RWPE2 (cell line): ENCODE measurements at regions not wholly inside any gene's neighbourhood (a gene's known extent, or its start where the extent isn't known, plus 50 kb on each side); places are given as distances from the start of the nearest gene placed in this dataset.
"Not testable (repeated sequence)": the region's sequence is repeated elsewhere in the genome, so short reads cannot be mapped to it uniquely, and the experiment has no call there.

ENCODE experiments used
- ATAC-seq: fragments of 200-7000 bp; cut with Tn5 transposase; 3 replicates; pipeline ENCODE4 v1.9.1; 2021; ENCODE audit warnings: low read depth
- DNase-seq: peaks from one replicate; pipeline ENCODE4 v3.0.0-alpha.2; 2020; ENCODE audit warnings: low spot score
- H3K27ac ChIP-seq: fragments of 450-650 bp; 2 replicates; pipeline ENCODE4 v1.5.1; 2017; ENCODE audit warnings: mild to moderate bottlenecking; ENCODE audit not compliant: poor library complexity, severe bottlenecking
- H3K27me3 ChIP-seq: fragments of 250-450 bp; sonication (Bioruptor Pico); 2 replicates; pipeline ENCODE4 v1.5.1; 2021; ENCODE audit warnings: mild to moderate bottlenecking, moderate library complexity; ENCODE audit not compliant: insufficient read depth, poor library complexity, severe bottlenecking
- H3K36me3 ChIP-seq: fragments of 250-450 bp; sonication (Bioruptor Pico); 2 replicates; pipeline ENCODE4 v1.5.1; 2020; ENCODE audit warnings: low read depth, mild to moderate bottlenecking, moderate library complexity
- H3K4me1 ChIP-seq: fragments of 250-450 bp; sonication (Bioruptor Pico); 2 replicates; pipeline ENCODE4 v1.5.1; 2021; ENCODE audit warnings: mild to moderate bottlenecking, moderate library complexity; ENCODE audit not compliant: insufficient read depth, poor library complexity, severe bottlenecking
- H3K4me3 ChIP-seq: fragments of 250-450 bp; sonication (Bioruptor Pico); 2 replicates; pipeline ENCODE4 v1.5.1; 2021; ENCODE audit warnings: mild to moderate bottlenecking, moderate library complexity; ENCODE audit not compliant: severe bottlenecking
- H3K9me3 ChIP-seq: fragments of 250-450 bp; sonication (Bioruptor Pico); 2 replicates; pipeline ENCODE4 v1.5.1; 2021; ENCODE audit warnings: mild to moderate bottlenecking, moderate library complexity; ENCODE audit not compliant: severe bottlenecking
- TF ChIP-seq, protein P1 (sequence below): fragments of 450-650 bp; IDR thresholded peaks from one replicate; pipeline ENCODE4 v1.5.1; 2017; ENCODE audit warnings: mild to moderate bottlenecking, moderate library complexity; ENCODE audit not compliant: poor library complexity, severe bottlenecking

DNA sequence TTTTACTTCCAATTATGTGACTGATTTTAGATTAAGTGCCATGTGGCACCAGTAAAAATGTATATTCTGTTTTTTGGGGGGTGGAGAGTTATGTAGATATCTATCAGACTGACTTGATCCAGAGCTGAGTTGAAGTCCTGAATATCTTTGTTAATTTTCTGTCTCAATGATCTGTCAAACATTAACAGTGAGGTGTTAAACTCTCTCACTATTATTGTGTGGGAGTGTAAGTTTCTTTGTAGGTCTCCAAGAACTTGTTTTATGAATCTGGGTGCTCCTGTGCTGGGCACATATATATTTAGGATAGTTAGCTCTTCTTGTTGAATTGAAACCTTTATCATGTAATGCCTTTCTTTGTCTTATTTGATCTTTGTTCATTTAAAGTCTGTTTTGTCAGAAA is 276.5 kb upstream of the USP25 start:
- Histone ChIP-seq H3K27me3 (no peaks in the 10 kb centered on the region), H3K4me1 (no peaks in the 10 kb centered on the region), H3K9me3 (no peaks in the 10 kb centered on the region), H3K27ac (no peak overlapping the region), H3K36me3 (no peaks in the 10 kb centered on the region), H3K4me3 (no peak overlapping the region)
- no peak for ATAC-seq
- TF ChIP-seq, protein P1, sequence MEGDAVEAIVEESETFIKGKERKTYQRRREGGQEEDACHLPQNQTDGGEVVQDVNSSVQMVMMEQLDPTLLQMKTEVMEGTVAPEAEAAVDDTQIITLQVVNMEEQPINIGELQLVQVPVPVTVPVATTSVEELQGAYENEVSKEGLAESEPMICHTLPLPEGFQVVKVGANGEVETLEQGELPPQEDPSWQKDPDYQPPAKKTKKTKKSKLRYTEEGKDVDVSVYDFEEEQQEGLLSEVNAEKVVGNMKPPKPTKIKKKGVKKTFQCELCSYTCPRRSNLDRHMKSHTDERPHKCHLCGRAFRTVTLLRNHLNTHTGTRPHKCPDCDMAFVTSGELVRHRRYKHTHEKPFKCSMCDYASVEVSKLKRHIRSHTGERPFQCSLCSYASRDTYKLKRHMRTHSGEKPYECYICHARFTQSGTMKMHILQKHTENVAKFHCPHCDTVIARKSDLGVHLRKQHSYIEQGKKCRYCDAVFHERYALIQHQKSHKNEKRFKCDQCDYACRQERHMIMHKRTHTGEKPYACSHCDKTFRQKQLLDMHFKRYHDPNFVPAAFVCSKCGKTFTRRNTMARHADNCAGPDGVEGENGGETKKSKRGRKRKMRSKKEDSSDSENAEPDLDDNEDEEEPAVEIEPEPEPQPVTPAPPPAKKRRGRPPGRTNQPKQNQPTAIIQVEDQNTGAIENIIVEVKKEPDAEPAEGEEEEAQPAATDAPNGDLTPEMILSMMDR: no peak
- DNase-seq: no peak

DNA sequence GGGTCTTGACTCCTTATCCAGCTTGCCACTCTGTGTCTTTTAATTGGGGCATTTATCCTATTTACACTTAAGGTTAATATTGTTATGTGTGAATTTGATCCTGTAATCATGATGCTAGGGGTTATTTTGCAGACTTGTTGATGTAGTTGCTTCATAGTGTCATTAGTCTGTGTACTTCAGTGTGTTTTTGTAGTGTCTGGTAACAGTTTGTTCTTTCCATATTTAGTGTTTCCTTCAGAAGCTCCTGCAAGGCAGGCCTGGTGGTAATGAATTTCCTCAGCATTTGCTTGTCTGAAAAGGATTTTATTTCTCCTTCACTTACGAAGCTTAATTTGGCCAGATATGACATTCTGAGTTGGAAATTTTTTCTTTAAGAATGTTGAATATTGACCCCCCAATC is 276.0 kb upstream of the USP25 start:
- not testable (repeated sequence) for H3K27ac ChIP-seq, H3K36me3 ChIP-seq, ATAC-seq, H3K4me3 ChIP-seq, H3K4me1 ChIP-seq, H3K9me3 ChIP-seq, H3K27me3 ChIP-seq, DNase-seq

DNA sequence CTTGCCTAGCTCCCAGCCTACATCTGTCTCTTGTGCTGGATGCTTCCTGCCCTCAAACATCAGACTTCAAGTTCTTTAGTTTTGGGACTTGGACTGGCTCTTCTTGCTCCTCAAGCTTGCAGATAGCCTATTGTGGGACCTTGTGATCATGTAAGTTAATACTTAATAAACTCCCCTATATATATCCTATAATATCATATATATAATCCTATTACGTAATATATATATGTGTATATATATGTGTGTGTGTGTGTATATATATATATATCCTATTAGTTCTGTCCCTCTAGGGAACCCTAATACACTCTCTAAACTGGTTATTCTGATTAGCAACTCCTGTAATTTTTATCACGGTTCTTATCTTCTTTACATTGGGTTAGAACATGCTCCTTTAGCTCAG is 274.9 kb upstream of the USP25 start:
- H3K4me3 ChIP-seq, DNase-seq, H3K9me3 ChIP-seq, H3K36me3 ChIP-seq, H3K27me3 ChIP-seq, H3K4me1 ChIP-seq, H3K27ac ChIP-seq, ATAC-seq: not testable (repeated sequence)

DNA sequence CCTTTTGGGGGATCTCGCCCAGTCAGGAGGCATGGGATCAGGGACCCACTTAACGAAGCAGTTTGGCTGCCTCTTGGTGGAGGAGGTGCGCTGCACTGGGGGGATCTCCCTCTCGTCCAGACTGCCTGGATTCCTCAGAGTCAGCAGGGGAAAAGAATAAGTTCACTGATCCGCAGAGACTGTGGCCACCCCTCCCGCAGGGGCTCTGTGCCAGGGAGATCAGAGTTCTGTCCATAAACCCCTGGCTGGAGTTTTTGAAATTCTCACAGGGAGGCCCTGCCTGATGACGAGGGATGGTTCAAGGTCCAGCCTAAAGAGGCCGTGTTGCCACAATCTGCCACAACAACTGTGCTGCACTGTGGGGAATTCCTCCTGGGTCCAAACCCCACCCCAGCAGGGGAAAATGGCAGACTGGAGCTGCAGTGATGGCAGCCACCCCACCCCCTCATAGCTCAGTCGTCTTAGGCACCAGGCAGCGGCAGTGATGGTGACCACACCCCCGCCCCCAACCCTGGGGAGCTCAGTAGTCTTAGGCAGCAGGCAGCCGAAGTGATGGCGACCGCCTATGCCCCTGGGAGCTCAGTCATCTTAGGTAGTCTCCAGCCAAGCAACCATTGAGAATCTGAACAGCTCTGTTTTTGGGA is 273.8 kb upstream of the USP25 start:
- Histone ChIP-seq H3K9me3 (no peaks in the 10 kb centered on the region), H3K27me3 (no peaks in the 10 kb centered on the region), H3K27ac (no peak overlapping the region), H3K36me3 (no peaks in the 10 kb centered on the region), H3K4me3 (no peak overlapping the region), H3K4me1 (no peaks in the 10 kb centered on the region)
- DNase-seq (peak; percentile 38), ATAC-seq (no peak)
- TF ChIP-seq, protein P1: no peak

DNA sequence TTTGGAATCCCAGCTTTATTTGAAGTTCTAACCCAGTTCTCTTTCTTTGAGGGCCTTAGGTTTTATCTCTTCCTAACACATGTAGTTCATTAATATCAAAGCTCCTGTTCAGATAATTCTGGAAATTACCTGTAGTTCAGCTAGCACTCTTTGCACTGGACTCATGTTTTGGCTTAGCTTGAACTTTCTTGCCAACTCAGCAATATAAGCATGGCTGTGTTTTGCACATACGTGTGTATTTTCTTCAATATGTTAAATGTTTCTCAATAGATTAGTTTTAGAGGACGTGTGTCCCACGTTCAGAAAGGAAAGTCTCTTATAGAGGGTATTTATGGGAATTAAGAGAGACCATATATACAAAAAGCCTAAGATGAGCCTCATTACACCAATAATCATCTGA is 271.8 kb upstream of the USP25 start:
- H3K27ac ChIP-seq: no peak overlapping the region
- no peaks in the 10 kb centered on the region for H3K4me1 ChIP-seq
- TF ChIP-seq, protein P1: no peak
- H3K36me3 ChIP-seq: no peaks in the 10 kb centered on the region
- no peak for ATAC-seq
- no peak for DNase-seq
- H3K4me3 ChIP-seq: no peak overlapping the region
- no peaks in the 10 kb centered on the region for H3K9me3 ChIP-seq
- no peaks in the 10 kb centered on the region for H3K27me3 ChIP-seq

DNA sequence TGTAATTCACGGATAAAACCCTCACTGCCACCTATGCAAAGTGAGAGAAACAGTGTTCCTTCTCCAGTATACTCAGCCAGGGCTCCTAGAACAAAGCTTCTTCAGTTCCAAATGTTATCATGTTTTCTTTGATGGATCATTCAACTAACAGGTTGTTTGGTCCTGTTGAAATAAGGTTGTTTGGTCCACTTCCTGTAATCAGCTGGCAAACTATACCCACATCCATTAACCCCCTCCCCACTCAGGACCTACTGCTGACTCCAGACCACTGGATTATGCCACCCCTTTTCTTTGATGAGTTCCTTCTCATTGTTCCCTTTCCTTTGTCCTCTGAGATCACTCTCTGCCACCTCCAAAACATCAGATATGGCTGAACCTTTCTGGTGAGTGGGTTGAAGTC is 267.7 kb upstream of the USP25 start:
- Histone ChIP-seq H3K36me3 (no peaks in the 10 kb centered on the region), H3K4me1 (no peaks in the 10 kb centered on the region), H3K4me3 (no peak overlapping the region), H3K27ac (no peak overlapping the region), H3K27me3 (no peaks in the 10 kb centered on the region), H3K9me3 (no peaks in the 10 kb centered on the region)
- ATAC-seq: no peak
- TF ChIP-seq, protein P1: no peak
- DNase-seq: no peak
